Inflammatory macrophage treated with lipopolysaccharide for 4 hours (primary cell): ENCODE measurements at regions not wholly inside any gene's neighbourhood (a gene's known extent, or its start where the extent isn't known, plus 50 kb on each side); places are given as distances from the start of the nearest gene placed in this dataset.
A peak's percentile ranks its signal among the peaks of the same experiment; 100 is the strongest.

Experiments used
- DNase-seq: peaks from one replicate; pipeline ENCODE4 v3.0.0-alpha.2; 2020

- DNase-seq = peak; percentile 59
These were observed 457.1 kb downstream of the TGIF2LY start for GRCh38 chrY:4035801-4036511.
